ENCODE measurements at regions not wholly inside any gene's neighbourhood (a gene's known extent, or its start where the extent isn't known, plus 50 kb on each side); places are given as distances from the start of the nearest gene placed in this dataset.
"Not testable (repeated sequence)": the region's sequence is repeated elsewhere in the genome, so short reads cannot be mapped to it uniquely, and the experiment has no call there.

- TF ChIP-seq POLR2A (IDR thresholded peaks at IDR 0.05; ENCODE audit: insufficient read depth in 1 of 2, low read depth in 2 of 2, low read length in 2 of 2); KLF15 (CRISPR knock-in tag; IDR thresholded peaks at IDR 0.05; ENCODE audit: borderline replicate concordance); CTCF (CRISPR knock-in tag; IDR thresholded peaks at IDR 0.05); ISL2 (CRISPR knock-in tag; IDR thresholded peaks at IDR 0.05); FOXJ3 (CRISPR knock-in tag; IDR thresholded peaks at IDR 0.05; ENCODE audit: borderline replicate concordance); NFE2L1 (CRISPR knock-in tag; IDR thresholded peaks at IDR 0.05; ENCODE audit: borderline replicate concordance); AFF4 (CRISPR knock-in tag; IDR thresholded peaks at IDR 0.05); HDAC1 (CRISPR knock-in tag; IDR thresholded peaks at IDR 0.05); ZNF660 (CRISPR knock-in tag; IDR thresholded peaks at IDR 0.05; ENCODE audit: borderline replicate concordance, low read depth): not testable (repeated sequence)
Observed at GRCh38 chr4:49177847-49178246, 191.8 kb downstream of the CWH43 start.
